Esophagus squamous epithelium (tissue), 4 donors: ENCODE measurements at regions not wholly inside any gene's neighbourhood (a gene's known extent, or its start where the extent isn't known, plus 50 kb on each side); places are given as distances from the start of the nearest gene placed in this dataset.

Source experiments
- POLR2A ChIP-seq, 4 donors: fragments of 450-650 bp; IDR thresholded peaks; one replicate each; pipeline ENCODE4 v1.6.1; 2017; ENCODE audit warnings: antibody characterized with exemption in 4 of 4, mild to moderate bottlenecking in 4 of 4, moderate library complexity in 3 of 4
- TF ChIP-seq, protein P1 (sequence below), 6 experiments: fragments of 450-650 bp in 4 of 6; fragments of 200-600 bp in 2 of 6; sonication (generic) in 2 of 6; IDR thresholded peaks; one replicate each; pipeline ENCODE4 v1.5.1; 2016 to 2019; ENCODE audit warnings: antibody characterized with exemption in 6 of 6, mild to moderate bottlenecking in 4 of 6, moderate library complexity in 4 of 6

- no peak for TF ChIP-seq POLR2A (IDR thresholded peaks at IDR 0.05)
- TF ChIP-seq, protein P1, sequence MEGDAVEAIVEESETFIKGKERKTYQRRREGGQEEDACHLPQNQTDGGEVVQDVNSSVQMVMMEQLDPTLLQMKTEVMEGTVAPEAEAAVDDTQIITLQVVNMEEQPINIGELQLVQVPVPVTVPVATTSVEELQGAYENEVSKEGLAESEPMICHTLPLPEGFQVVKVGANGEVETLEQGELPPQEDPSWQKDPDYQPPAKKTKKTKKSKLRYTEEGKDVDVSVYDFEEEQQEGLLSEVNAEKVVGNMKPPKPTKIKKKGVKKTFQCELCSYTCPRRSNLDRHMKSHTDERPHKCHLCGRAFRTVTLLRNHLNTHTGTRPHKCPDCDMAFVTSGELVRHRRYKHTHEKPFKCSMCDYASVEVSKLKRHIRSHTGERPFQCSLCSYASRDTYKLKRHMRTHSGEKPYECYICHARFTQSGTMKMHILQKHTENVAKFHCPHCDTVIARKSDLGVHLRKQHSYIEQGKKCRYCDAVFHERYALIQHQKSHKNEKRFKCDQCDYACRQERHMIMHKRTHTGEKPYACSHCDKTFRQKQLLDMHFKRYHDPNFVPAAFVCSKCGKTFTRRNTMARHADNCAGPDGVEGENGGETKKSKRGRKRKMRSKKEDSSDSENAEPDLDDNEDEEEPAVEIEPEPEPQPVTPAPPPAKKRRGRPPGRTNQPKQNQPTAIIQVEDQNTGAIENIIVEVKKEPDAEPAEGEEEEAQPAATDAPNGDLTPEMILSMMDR (IDR thresholded peaks at IDR 0.05): no peak
Observed at GRCh38 chr10:22468570-22469320, 123.4 kb downstream of the SPAG6 start.
